T-helper 2 cell treated with Interferon-gamma antibody and Interleukin-4, amounts not matched to agents 5 μg/mL and 100 μg/mL, for 36 hours (primary cell): ENCODE measurements at regions not wholly inside any gene's neighbourhood (a gene's known extent, or its start where the extent isn't known, plus 50 kb on each side); places are given as distances from the start of the nearest gene placed in this dataset.
"Not testable (repeated sequence)": the region's sequence is repeated elsewhere in the genome, so short reads cannot be mapped to it uniquely, and the experiment has no call there.

ENCODE experiments used
- DNase-seq: peaks from one replicate; pipeline ENCODE4 v3.0.0; 2021; ENCODE audit warnings: low spot score
- H3K27ac Mint-ChIP-seq: one replicate; pipeline ENCODE4 v1.8.0; 2021; ENCODE audit warnings: mild to moderate bottlenecking, mixed read lengths
- H3K27me3 Mint-ChIP-seq: one replicate; pipeline ENCODE4 v1.8.0; 2021; ENCODE audit warnings: low read depth, mixed read lengths
- H3K36me3 Mint-ChIP-seq: one replicate; pipeline ENCODE4 v1.8.0; 2021; ENCODE audit warnings: low read depth, mixed read lengths
- H3K4me1 Mint-ChIP-seq: one replicate; pipeline ENCODE4 v1.8.0; 2021; ENCODE audit warnings: low read depth, mixed read lengths
- H3K4me3 Mint-ChIP-seq: one replicate; pipeline ENCODE4 v1.8.0; 2022; ENCODE audit warnings: mild to moderate bottlenecking, moderate library complexity, mixed read lengths
- H3K9me3 Mint-ChIP-seq: one replicate; pipeline ENCODE4 v1.8.0; 2021; ENCODE audit warnings: mixed read lengths

- Mint-ChIP-seq H3K36me3 (peaks cover 6% of the 10 kb centered on the region), H3K27me3 (no peaks in the 10 kb centered on the region), H3K4me3 (no peak overlapping the region), H3K4me1 (no peaks in the 10 kb centered on the region), H3K27ac (no peak overlapping the region), H3K9me3 (peaks cover 51% of the 10 kb centered on the region)
- no peak for DNase-seq
These were observed 54.1 kb upstream of the PEG3 start for GRCh38 chr19:56894626-56895025.

- Mint-ChIP-seq H3K27ac (no peak overlapping the region), H3K4me3 (no peak overlapping the region), H3K36me3 (peaks cover 3% of the 10 kb centered on the region), H3K4me1 (no peaks in the 10 kb centered on the region), H3K27me3 (no peaks in the 10 kb centered on the region), H3K9me3 (peaks cover 51% of the 10 kb centered on the region)
- no peak for DNase-seq
These were observed 55.6 kb upstream of the PEG3 start for GRCh38 chr19:56896095-56896494.

- Mint-ChIP-seq H3K4me1 (no peaks in the 10 kb centered on the region), H3K4me3 (no peak overlapping the region), H3K27me3 (no peaks in the 10 kb centered on the region), H3K9me3 (peaks cover 46% of the 10 kb centered on the region), H3K27ac (no peak overlapping the region), H3K36me3 (peaks cover 3% of the 10 kb centered on the region)
- no peak for DNase-seq
These were observed 59.4 kb upstream of the PEG3 start for GRCh38 chr19:56899943-56900342.

- DNase-seq, result no peak
- Mint-ChIP-seq H3K9me3 (peaks cover 49% of the 10 kb centered on the region), H3K27ac (no peak overlapping the region), H3K4me1 (no peaks in the 10 kb centered on the region), H3K4me3 (no peak overlapping the region), H3K36me3 (peaks cover 3% of the 10 kb centered on the region), H3K27me3 (no peaks in the 10 kb centered on the region)
These were observed 60.1 kb upstream of the PEG3 start for GRCh38 chr19:56900573-56901097.

- no peaks in the 10 kb centered on the region for H3K27me3 Mint-ChIP-seq
- H3K4me1 Mint-ChIP-seq, result no peaks in the 10 kb centered on the region
- H3K27ac Mint-ChIP-seq, result no peak overlapping the region
- no peak overlapping the region for H3K4me3 Mint-ChIP-seq
- H3K9me3 Mint-ChIP-seq, result peaks cover 68% of the 10 kb centered on the region
- no peak for DNase-seq
- H3K36me3 Mint-ChIP-seq, result peaks cover 4% of the 10 kb centered on the region
These were observed 65.2 kb upstream of the PEG3 start for GRCh38 chr19:56905631-56906150.

- Mint-ChIP-seq H3K27ac (no peak overlapping the region), H3K4me3 (no peak overlapping the region), H3K9me3 (peaks cover 57% of the 10 kb centered on the region), H3K27me3 (no peaks in the 10 kb centered on the region), H3K36me3 (peaks cover 2% of the 10 kb centered on the region), H3K4me1 (no peaks in the 10 kb centered on the region)
- no peak for DNase-seq
These were observed 72.0 kb upstream of the PEG3 start for GRCh38 chr19:56912401-56913112.

GRCh38 chr19:56913113-56913455, 72.6 kb upstream of the PEG3 start:
- H3K4me3 Mint-ChIP-seq, H3K36me3 Mint-ChIP-seq, H3K27ac Mint-ChIP-seq, H3K4me1 Mint-ChIP-seq, DNase-seq, H3K27me3 Mint-ChIP-seq: not testable (repeated sequence)
- H3K9me3 Mint-ChIP-seq, result peaks cover 51% of the 10 kb centered on the region

- peaks cover 55% of the 10 kb centered on the region for H3K9me3 Mint-ChIP-seq
- H3K27ac Mint-ChIP-seq, result no peak overlapping the region
- no peaks in the 10 kb centered on the region for H3K36me3 Mint-ChIP-seq
- no peak for DNase-seq
- H3K27me3 Mint-ChIP-seq, result no peaks in the 10 kb centered on the region
- H3K4me1 Mint-ChIP-seq, result no peaks in the 10 kb centered on the region
- no peak overlapping the region for H3K4me3 Mint-ChIP-seq
These were observed 76.0 kb upstream of the PEG3 start for GRCh38 chr19:56916528-56916927.

GRCh38 chr19:56917529-56917928, 77.0 kb upstream of the PEG3 start:
- Mint-ChIP-seq H3K36me3 (no peaks in the 10 kb centered on the region), H3K9me3 (peaks cover 50% of the 10 kb centered on the region), H3K27me3 (no peaks in the 10 kb centered on the region), H3K27ac (no peak overlapping the region), H3K4me1 (no peaks in the 10 kb centered on the region), H3K4me3 (no peak overlapping the region)
- no peak for DNase-seq

- H3K27me3 Mint-ChIP-seq, result no peaks in the 10 kb centered on the region
- peaks cover 47% of the 10 kb centered on the region for H3K9me3 Mint-ChIP-seq
- H3K27ac Mint-ChIP-seq, result no peak overlapping the region
- H3K4me3 Mint-ChIP-seq, result no peak overlapping the region
- DNase-seq, result no peak
- H3K36me3 Mint-ChIP-seq, result no peaks in the 10 kb centered on the region
- H3K4me1 Mint-ChIP-seq, result no peaks in the 10 kb centered on the region
These were observed 77.5 kb upstream of the PEG3 start for GRCh38 chr19:56917998-56918397.

- Mint-ChIP-seq H3K27ac (no peak overlapping the region), H3K4me3 (no peak overlapping the region), H3K9me3 (peaks cover 53% of the 10 kb centered on the region)
These were observed 78.3 kb upstream of the PEG3 start for GRCh38 chr19:56918682-56919307.

GRCh38 chr19:56919308-56919995, 78.9 kb upstream of the PEG3 start:
- H3K9me3 Mint-ChIP-seq, result peaks cover 57% of the 10 kb centered on the region
- H3K4me3 Mint-ChIP-seq, result no peak overlapping the region
- no peaks in the 10 kb centered on the region for H3K27me3 Mint-ChIP-seq
- no peaks in the 10 kb centered on the region for H3K4me1 Mint-ChIP-seq
- H3K36me3 Mint-ChIP-seq, result no peaks in the 10 kb centered on the region
- H3K27ac Mint-ChIP-seq, result no peak overlapping the region
- DNase-seq, result no peak

More at GRCh38 chr19:56918682-56919307, 78.3 kb upstream of the PEG3 start:
- DNase-seq, result no peak
- no peaks in the 10 kb centered on the region for H3K36me3 Mint-ChIP-seq
- H3K27me3 Mint-ChIP-seq, result no peaks in the 10 kb centered on the region
- H3K4me1 Mint-ChIP-seq, result no peaks in the 10 kb centered on the region

GRCh38 chr19:56926094-56926493, 85.6 kb upstream of the PEG3 start:
- H3K9me3 Mint-ChIP-seq, result peaks cover 61% of the 10 kb centered on the region
- H3K27me3 Mint-ChIP-seq, DNase-seq, H3K4me3 Mint-ChIP-seq, H3K4me1 Mint-ChIP-seq, H3K36me3 Mint-ChIP-seq, H3K27ac Mint-ChIP-seq: not testable (repeated sequence)

GRCh38 chr19:56927294-56927693, 86.8 kb upstream of the PEG3 start:
- Mint-ChIP-seq H3K36me3 (peaks cover 2% of the 10 kb centered on the region), H3K4me1 (no peaks in the 10 kb centered on the region), H3K27me3 (no peaks in the 10 kb centered on the region), H3K9me3 (peaks cover 67% of the 10 kb centered on the region), H3K4me3 (no peak overlapping the region), H3K27ac (no peak overlapping the region)
- DNase-seq, result no peak
